GM12873 (cell line): ENCODE measurements at regions not wholly inside any gene's neighbourhood (a gene's known extent, or its start where the extent isn't known, plus 50 kb on each side); places are given as distances from the start of the nearest gene placed in this dataset.

ENCODE experiments used
- CTCF ChIP-seq: IDR thresholded peaks from 2 replicates; pipeline ENCODE4 v1.5.1; 2012; ENCODE audit warnings: low read depth, mild to moderate bottlenecking, moderate library complexity, low read length, control low read depth; ENCODE audit not compliant: insufficient read depth; ENCODE audit errors: missing control alignments

GRCh38 chr1:217953330-217953729, 322.2 kb downstream of the SPATA17 start:
- no peak for TF ChIP-seq CTCF

GRCh38 chr1:217953922-217954321, 322.8 kb downstream of the SPATA17 start:
- no peak for TF ChIP-seq CTCF

GRCh38 chr1:217955723-217956122, 324.6 kb downstream of the SPATA17 start:
- TF ChIP-seq CTCF = no peak

GRCh38 chr1:217965156-217965786, 319.8 kb upstream of the RRP15 start:
- no peak for TF ChIP-seq CTCF

- no peak for TF ChIP-seq CTCF
Observed at GRCh38 chr1:217968085-217968484, 317.0 kb upstream of the RRP15 start.

GRCh38 chr1:217969428-217969827, 315.7 kb upstream of the RRP15 start:
- no peak for TF ChIP-seq CTCF

- TF ChIP-seq CTCF = no peak
Observed at GRCh38 chr1:217977943-217978342, 307.1 kb upstream of the RRP15 start.
